OCI-LY1 (cell line): ENCODE measurements at regions not wholly inside any gene's neighbourhood (a gene's known extent, or its start where the extent isn't known, plus 50 kb on each side); places are given as distances from the start of the nearest gene placed in this dataset.

ENCODE experiments used
- EZH2 ChIP-seq: fragments of 200-600 bp; sonication (generic), shearing (Covaris generic); IDR thresholded peaks from 2 replicates; pipeline ENCODE4 v1.8.0; 2017; ENCODE audit warnings: borderline replicate concordance, mixed run types, mild to moderate bottlenecking, antibody characterized with exemption, low read length, moderate library complexity, mixed read lengths
- TF ChIP-seq, protein P1 (sequence below): fragments of 200-600 bp; sonication (generic), shearing (Covaris generic); IDR thresholded peaks from 2 replicates; pipeline ENCODE4 v1.5.1; 2017; ENCODE audit warnings: mild to moderate bottlenecking, antibody characterized with exemption, low read length, moderate library complexity, mixed read lengths

- TF ChIP-seq, protein P1, sequence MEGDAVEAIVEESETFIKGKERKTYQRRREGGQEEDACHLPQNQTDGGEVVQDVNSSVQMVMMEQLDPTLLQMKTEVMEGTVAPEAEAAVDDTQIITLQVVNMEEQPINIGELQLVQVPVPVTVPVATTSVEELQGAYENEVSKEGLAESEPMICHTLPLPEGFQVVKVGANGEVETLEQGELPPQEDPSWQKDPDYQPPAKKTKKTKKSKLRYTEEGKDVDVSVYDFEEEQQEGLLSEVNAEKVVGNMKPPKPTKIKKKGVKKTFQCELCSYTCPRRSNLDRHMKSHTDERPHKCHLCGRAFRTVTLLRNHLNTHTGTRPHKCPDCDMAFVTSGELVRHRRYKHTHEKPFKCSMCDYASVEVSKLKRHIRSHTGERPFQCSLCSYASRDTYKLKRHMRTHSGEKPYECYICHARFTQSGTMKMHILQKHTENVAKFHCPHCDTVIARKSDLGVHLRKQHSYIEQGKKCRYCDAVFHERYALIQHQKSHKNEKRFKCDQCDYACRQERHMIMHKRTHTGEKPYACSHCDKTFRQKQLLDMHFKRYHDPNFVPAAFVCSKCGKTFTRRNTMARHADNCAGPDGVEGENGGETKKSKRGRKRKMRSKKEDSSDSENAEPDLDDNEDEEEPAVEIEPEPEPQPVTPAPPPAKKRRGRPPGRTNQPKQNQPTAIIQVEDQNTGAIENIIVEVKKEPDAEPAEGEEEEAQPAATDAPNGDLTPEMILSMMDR = no peak
- no peak for TF ChIP-seq EZH2
These were observed 318.0 kb downstream of the HTR1B start for GRCh38 chr6:77145244-77145643.
